ENCODE measurements at regions not wholly inside any gene's neighbourhood (a gene's known extent, or its start where the extent isn't known, plus 50 kb on each side); places are given as distances from the start of the nearest gene placed in this dataset.

DNA sequence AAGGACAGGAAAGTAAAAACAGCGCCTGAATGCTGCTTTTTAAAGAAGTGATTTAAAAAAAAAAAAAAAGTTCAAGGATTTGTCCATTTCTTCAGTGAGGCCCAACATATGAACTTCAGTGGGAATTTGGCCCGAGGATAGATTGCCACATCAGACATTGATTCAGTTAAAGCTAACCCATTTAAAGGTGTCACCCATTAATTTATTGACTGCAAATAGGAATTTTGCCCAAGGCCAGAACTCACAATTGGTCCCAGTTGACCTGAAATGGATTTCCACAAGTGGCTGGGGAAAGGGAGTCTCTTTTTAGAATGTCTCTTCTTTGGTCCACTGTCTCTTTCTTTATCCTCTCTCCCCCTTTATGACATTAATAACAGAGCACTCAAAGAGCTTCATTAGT is 86.5 kb upstream of the RPL34 start:
- TF ChIP-seq POLR2A (IDR thresholded peaks at IDR 0.05) = no peak
- TF ChIP-seq, protein P1, sequence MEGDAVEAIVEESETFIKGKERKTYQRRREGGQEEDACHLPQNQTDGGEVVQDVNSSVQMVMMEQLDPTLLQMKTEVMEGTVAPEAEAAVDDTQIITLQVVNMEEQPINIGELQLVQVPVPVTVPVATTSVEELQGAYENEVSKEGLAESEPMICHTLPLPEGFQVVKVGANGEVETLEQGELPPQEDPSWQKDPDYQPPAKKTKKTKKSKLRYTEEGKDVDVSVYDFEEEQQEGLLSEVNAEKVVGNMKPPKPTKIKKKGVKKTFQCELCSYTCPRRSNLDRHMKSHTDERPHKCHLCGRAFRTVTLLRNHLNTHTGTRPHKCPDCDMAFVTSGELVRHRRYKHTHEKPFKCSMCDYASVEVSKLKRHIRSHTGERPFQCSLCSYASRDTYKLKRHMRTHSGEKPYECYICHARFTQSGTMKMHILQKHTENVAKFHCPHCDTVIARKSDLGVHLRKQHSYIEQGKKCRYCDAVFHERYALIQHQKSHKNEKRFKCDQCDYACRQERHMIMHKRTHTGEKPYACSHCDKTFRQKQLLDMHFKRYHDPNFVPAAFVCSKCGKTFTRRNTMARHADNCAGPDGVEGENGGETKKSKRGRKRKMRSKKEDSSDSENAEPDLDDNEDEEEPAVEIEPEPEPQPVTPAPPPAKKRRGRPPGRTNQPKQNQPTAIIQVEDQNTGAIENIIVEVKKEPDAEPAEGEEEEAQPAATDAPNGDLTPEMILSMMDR (IDR thresholded peaks at IDR 0.05 in 8 of 11, conservative IDR thresholded peaks at IDR 0.05 in 3 of 11) = no peak
